ENCODE measurements at regions not wholly inside any gene's neighbourhood (a gene's known extent, or its start where the extent isn't known, plus 50 kb on each side); places are given as distances from the start of the nearest gene placed in this dataset.

- Histone ChIP-seq H3K27ac (no peak overlapping the region), H3K27me3 (no peaks in the 10 kb centered on the region), H3K36me3 (no peaks in the 10 kb centered on the region), H3K4me3 (no peak overlapping the region), H3K4me1 (no peaks in the 10 kb centered on the region), H3K9me3 (no peaks in the 10 kb centered on the region)
- no peak for TF ChIP-seq POLR2A (IDR thresholded peaks at IDR 0.05)
- no peak for TF ChIP-seq CTCF (IDR thresholded peaks at IDR 0.05)
- DNase-seq, result no peak
These were observed 239.5 kb downstream of the FOXD2 start for GRCh38 chr1:47677241-47677940.

GRCh38 chr1:47678464-47678980 is 240.7 kb downstream of the FOXD2 start:
- H3K4me3 ChIP-seq, result no peak overlapping the region
- TF ChIP-seq POLR2A (IDR thresholded peaks at IDR 0.05) (no peak), CTCF (IDR thresholded peaks at IDR 0.05) (no peak)
- no peak for DNase-seq
- no peaks in the 10 kb centered on the region for H3K36me3 ChIP-seq
- no peaks in the 10 kb centered on the region for H3K4me1 ChIP-seq
- H3K9me3 ChIP-seq, result no peaks in the 10 kb centered on the region
- no peak overlapping the region for H3K27ac ChIP-seq
- H3K27me3 ChIP-seq, result no peaks in the 10 kb centered on the region

GRCh38 chr1:47679301-47679791 is 241.5 kb downstream of the FOXD2 start:
- Histone ChIP-seq H3K4me1 (no peaks in the 10 kb centered on the region), H3K27ac (no peak overlapping the region), H3K4me3 (no peak overlapping the region), H3K9me3 (no peaks in the 10 kb centered on the region), H3K27me3 (no peaks in the 10 kb centered on the region), H3K36me3 (no peaks in the 10 kb centered on the region)
- DNase-seq, result no peak
- no peak for TF ChIP-seq POLR2A (IDR thresholded peaks at IDR 0.05)

GRCh38 chr1:47679826-47680225 is 242.0 kb downstream of the FOXD2 start:
- Histone ChIP-seq H3K27ac (no peak overlapping the region), H3K27me3 (no peaks in the 10 kb centered on the region), H3K4me1 (no peaks in the 10 kb centered on the region), H3K36me3 (no peaks in the 10 kb centered on the region), H3K4me3 (no peak overlapping the region), H3K9me3 (no peaks in the 10 kb centered on the region)
- TF ChIP-seq CTCF (IDR thresholded peaks at IDR 0.05) (no peak), POLR2A (IDR thresholded peaks at IDR 0.05) (no peak)
- no peak for DNase-seq

GRCh38 chr1:47680815-47681475 is 243.1 kb downstream of the FOXD2 start:
- Histone ChIP-seq H3K36me3 (no peaks in the 10 kb centered on the region), H3K27ac (no peak overlapping the region), H3K9me3 (no peaks in the 10 kb centered on the region), H3K27me3 (no peaks in the 10 kb centered on the region), H3K4me1 (no peaks in the 10 kb centered on the region), H3K4me3 (no peak overlapping the region)
- DNase-seq, result no peak
- TF ChIP-seq CTCF (IDR thresholded peaks at IDR 0.05), result no peak
- TF ChIP-seq POLR2A (IDR thresholded peaks at IDR 0.05), result no peak

GRCh38 chr1:47681735-47682134 is 243.9 kb downstream of the FOXD2 start:
- TF ChIP-seq POLR2A (IDR thresholded peaks at IDR 0.05), result no peak
- TF ChIP-seq CTCF (IDR thresholded peaks at IDR 0.05), result no peak
- H3K36me3 ChIP-seq, result no peaks in the 10 kb centered on the region
- H3K4me3 ChIP-seq, result no peak overlapping the region
- H3K27me3 ChIP-seq, result no peaks in the 10 kb centered on the region
- no peaks in the 10 kb centered on the region for H3K4me1 ChIP-seq
- H3K27ac ChIP-seq, result no peak overlapping the region
- no peak for DNase-seq
- H3K9me3 ChIP-seq, result no peaks in the 10 kb centered on the region

Data from Peyer's patch (tissue), 4 donors.